HG02840 (cell line): ENCODE measurements at regions not wholly inside any gene's neighbourhood (a gene's known extent, or its start where the extent isn't known, plus 50 kb on each side); places are given as distances from the start of the nearest gene placed in this dataset.
"Not testable (repeated sequence)": the region's sequence is repeated elsewhere in the genome, so short reads cannot be mapped to it uniquely, and the experiment has no call there.

Source experiments
- ATAC-seq: cut with Tn5 transposase; IDR thresholded peaks from one replicate; pipeline ENCODE4 v1.9.1; 2021; ENCODE audit warnings: mild to moderate bottlenecking, moderate library complexity, moderate number of reproducible peaks; ENCODE audit not compliant: unreplicated experiment, low FRiP score

GRCh38 chr7:55261386-55261770 lies 103.8 kb upstream of the LANCL2 start:
- ATAC-seq = no peak

GRCh38 chr7:55265328-55265727 lies 99.8 kb upstream of the LANCL2 start:
- not testable (repeated sequence) for ATAC-seq

- no peak for ATAC-seq
Measured at GRCh38 chr7:55265836-55266642, 99.1 kb upstream of the LANCL2 start.

- no peak for ATAC-seq
Measured at GRCh38 chr7:55271069-55271626, 94.0 kb upstream of the LANCL2 start.

GRCh38 chr7:55271661-55272060 lies 93.5 kb upstream of the LANCL2 start:
- ATAC-seq = no peak

- ATAC-seq = no peak
Measured at GRCh38 chr7:55272328-55272727, 92.8 kb upstream of the LANCL2 start.

GRCh38 chr7:55273186-55273980 lies 91.8 kb upstream of the LANCL2 start:
- ATAC-seq = no peak

GRCh38 chr7:55274156-55274555 lies 91.0 kb upstream of the LANCL2 start:
- no peak for ATAC-seq

- ATAC-seq = no peak
Measured at GRCh38 chr7:55275291-55276200, 89.6 kb upstream of the LANCL2 start.

- ATAC-seq = no peak
Measured at GRCh38 chr7:55276572-55277295, 88.4 kb upstream of the LANCL2 start.

- ATAC-seq = no peak
Measured at GRCh38 chr7:55277916-55278315, 87.2 kb upstream of the LANCL2 start.

GRCh38 chr7:55278321-55278720 lies 86.8 kb upstream of the LANCL2 start:
- no peak for ATAC-seq

GRCh38 chr7:55279080-55279845 lies 85.9 kb upstream of the LANCL2 start:
- no peak for ATAC-seq

- ATAC-seq = peak; percentile 70
Measured at GRCh38 chr7:55280031-55280454, 85.1 kb upstream of the LANCL2 start.

- ATAC-seq = no peak
Measured at GRCh38 chr7:55285665-55286064, 79.5 kb upstream of the LANCL2 start.

GRCh38 chr7:55286666-55287065 lies 78.5 kb upstream of the LANCL2 start:
- no peak for ATAC-seq

GRCh38 chr7:55288070-55288824 lies 76.9 kb upstream of the LANCL2 start:
- no peak for ATAC-seq

GRCh38 chr7:55296070-55296469 lies 69.1 kb upstream of the LANCL2 start:
- no peak for ATAC-seq
